ENCODE measurements at regions not wholly inside any gene's neighbourhood (a gene's known extent, or its start where the extent isn't known, plus 50 kb on each side); places are given as distances from the start of the nearest gene placed in this dataset.

GRCh38 chr16:47858333-47858982 is 297.3 kb downstream of the ABCC12 start (continued):
- TF ChIP-seq SNAI2 (CRISPR knock-in tag; IDR thresholded peaks at IDR 0.05) (no peak), ARNTL (CRISPR knock-in tag; IDR thresholded peaks at IDR 0.05; ENCODE audit: borderline replicate concordance, low read depth) (no peak), ZFP3 (CRISPR knock-in tag; IDR thresholded peaks at IDR 0.05) (no peak), POU6F1 (CRISPR knock-in tag; IDR thresholded peaks at IDR 0.05; ENCODE audit: borderline replicate concordance, low read depth) (no peak), OSR1 (CRISPR knock-in tag; IDR thresholded peaks at IDR 0.05) (no peak)
- TF ChIP-seq, protein P1, sequence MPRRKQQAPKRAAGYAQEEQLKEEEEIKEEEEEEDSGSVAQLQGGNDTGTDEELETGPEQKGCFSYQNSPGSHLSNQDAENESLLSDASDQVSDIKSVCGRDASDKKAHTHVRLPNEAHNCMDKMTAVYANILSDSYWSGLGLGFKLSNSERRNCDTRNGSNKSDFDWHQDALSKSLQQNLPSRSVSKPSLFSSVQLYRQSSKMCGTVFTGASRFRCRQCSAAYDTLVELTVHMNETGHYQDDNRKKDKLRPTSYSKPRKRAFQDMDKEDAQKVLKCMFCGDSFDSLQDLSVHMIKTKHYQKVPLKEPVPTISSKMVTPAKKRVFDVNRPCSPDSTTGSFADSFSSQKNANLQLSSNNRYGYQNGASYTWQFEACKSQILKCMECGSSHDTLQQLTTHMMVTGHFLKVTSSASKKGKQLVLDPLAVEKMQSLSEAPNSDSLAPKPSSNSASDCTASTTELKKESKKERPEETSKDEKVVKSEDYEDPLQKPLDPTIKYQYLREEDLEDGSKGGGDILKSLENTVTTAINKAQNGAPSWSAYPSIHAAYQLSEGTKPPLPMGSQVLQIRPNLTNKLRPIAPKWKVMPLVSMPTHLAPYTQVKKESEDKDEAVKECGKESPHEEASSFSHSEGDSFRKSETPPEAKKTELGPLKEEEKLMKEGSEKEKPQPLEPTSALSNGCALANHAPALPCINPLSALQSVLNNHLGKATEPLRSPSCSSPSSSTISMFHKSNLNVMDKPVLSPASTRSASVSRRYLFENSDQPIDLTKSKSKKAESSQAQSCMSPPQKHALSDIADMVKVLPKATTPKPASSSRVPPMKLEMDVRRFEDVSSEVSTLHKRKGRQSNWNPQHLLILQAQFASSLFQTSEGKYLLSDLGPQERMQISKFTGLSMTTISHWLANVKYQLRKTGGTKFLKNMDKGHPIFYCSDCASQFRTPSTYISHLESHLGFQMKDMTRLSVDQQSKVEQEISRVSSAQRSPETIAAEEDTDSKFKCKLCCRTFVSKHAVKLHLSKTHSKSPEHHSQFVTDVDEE (CRISPR knock-in tag; IDR thresholded peaks at IDR 0.05), result no peak

DNA sequence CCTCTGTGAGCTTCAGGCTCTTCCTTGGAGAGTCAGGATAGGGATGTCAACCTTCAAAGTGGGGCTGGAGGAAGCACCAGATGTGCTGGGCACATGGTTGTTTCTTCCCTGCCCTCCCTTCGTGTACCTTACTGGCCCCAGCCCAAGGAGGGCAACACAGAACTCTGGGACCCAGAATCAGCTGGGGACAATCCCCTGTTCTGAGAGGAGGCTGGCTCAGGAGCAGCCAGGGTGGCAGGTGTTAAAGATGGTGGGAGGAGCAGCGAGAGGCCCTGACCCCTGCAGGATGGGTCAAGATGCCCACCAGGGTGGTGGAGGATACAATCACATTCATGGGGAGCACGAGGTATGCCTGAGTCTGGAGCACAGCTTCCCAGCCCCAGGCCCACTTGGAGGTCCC is 300.4 kb downstream of the ABCC12 start:
- TF ChIP-seq CSDC2 (CRISPR knock-in tag; IDR thresholded peaks at IDR 0.05) (no peak), RARB (CRISPR knock-in tag; IDR thresholded peaks at IDR 0.05) (no peak), ARNTL (CRISPR knock-in tag; IDR thresholded peaks at IDR 0.05; ENCODE audit: borderline replicate concordance, low read depth) (no peak), ESRRG (CRISPR knock-in tag; IDR thresholded peaks at IDR 0.05) (no peak), POU6F1 (CRISPR knock-in tag; IDR thresholded peaks at IDR 0.05; ENCODE audit: borderline replicate concordance, low read depth) (no peak), OSR1 (CRISPR knock-in tag; IDR thresholded peaks at IDR 0.05) (no peak), ZC3H10 (CRISPR knock-in tag; IDR thresholded peaks at IDR 0.05) (no peak)
- TF ChIP-seq, protein P1 (CRISPR knock-in tag; IDR thresholded peaks at IDR 0.05), result no peak
- no peak for ATAC-seq

- no peak for ATAC-seq
- TF ChIP-seq ZNF8 (CRISPR knock-in tag; IDR thresholded peaks at IDR 0.05), result no peak
- TF ChIP-seq RARB (CRISPR knock-in tag; IDR thresholded peaks at IDR 0.05), result no peak
- TF ChIP-seq TCF4 (CRISPR knock-in tag; IDR thresholded peaks at IDR 0.05; ENCODE audit: borderline replicate concordance), result no peak
- no peak for TF ChIP-seq CREB5 (CRISPR knock-in tag; IDR thresholded peaks at IDR 0.05; ENCODE audit: low read depth)
- no peak for TF ChIP-seq POU6F1 (CRISPR knock-in tag; IDR thresholded peaks at IDR 0.05; ENCODE audit: borderline replicate concordance, low read depth)
- TF ChIP-seq BACH2 (CRISPR knock-in tag; IDR thresholded peaks at IDR 0.05; ENCODE audit: borderline replicate concordance), result no peak
- TF ChIP-seq ESRRG (CRISPR knock-in tag; IDR thresholded peaks at IDR 0.05), result no peak
- no peak for TF ChIP-seq OSR1 (CRISPR knock-in tag; IDR thresholded peaks at IDR 0.05)
- no peak for TF ChIP-seq TOX (CRISPR knock-in tag; IDR thresholded peaks at IDR 0.05; ENCODE audit: borderline replicate concordance)
- TF ChIP-seq ZC3H10 (CRISPR knock-in tag; IDR thresholded peaks at IDR 0.05), result no peak
- TF ChIP-seq ZNF565 (CRISPR knock-in tag; conservative IDR thresholded peaks at IDR 0.05; ENCODE audit: low read depth), result no peak
- TF ChIP-seq CSRNP3 (CRISPR knock-in tag; IDR thresholded peaks at IDR 0.05), result no peak
- TF ChIP-seq ARNTL (CRISPR knock-in tag; IDR thresholded peaks at IDR 0.05; ENCODE audit: borderline replicate concordance, low read depth), result no peak
- TF ChIP-seq, protein P2, sequence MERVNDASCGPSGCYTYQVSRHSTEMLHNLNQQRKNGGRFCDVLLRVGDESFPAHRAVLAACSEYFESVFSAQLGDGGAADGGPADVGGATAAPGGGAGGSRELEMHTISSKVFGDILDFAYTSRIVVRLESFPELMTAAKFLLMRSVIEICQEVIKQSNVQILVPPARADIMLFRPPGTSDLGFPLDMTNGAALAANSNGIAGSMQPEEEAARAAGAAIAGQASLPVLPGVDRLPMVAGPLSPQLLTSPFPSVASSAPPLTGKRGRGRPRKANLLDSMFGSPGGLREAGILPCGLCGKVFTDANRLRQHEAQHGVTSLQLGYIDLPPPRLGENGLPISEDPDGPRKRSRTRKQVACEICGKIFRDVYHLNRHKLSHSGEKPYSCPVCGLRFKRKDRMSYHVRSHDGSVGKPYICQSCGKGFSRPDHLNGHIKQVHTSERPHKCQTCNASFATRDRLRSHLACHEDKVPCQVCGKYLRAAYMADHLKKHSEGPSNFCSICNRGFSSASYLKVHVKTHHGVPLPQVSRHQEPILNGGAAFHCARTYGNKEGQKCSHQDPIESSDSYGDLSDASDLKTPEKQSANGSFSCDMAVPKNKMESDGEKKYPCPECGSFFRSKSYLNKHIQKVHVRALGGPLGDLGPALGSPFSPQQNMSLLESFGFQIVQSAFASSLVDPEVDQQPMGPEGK (CRISPR knock-in tag; IDR thresholded peaks at IDR 0.05; ENCODE audit: borderline replicate concordance), result no peak
- no peak for TF ChIP-seq ZNF70 (CRISPR knock-in tag; IDR thresholded peaks at IDR 0.05)
- no peak for TF ChIP-seq GLIS3 (CRISPR knock-in tag; IDR thresholded peaks at IDR 0.05)
- TF ChIP-seq ISL1 (CRISPR knock-in tag; IDR thresholded peaks at IDR 0.05), result no peak
Observed at GRCh38 chr16:47854737-47855136, 301.1 kb downstream of the ABCC12 start.

All from SK-N-SH treated with all-trans-retinoic acid at 6 μM for 48 hours (cell line).